Heart right ventricle (tissue), 16 donors: ENCODE measurements at regions not wholly inside any gene's neighbourhood (a gene's known extent, or its start where the extent isn't known, plus 50 kb on each side); places are given as distances from the start of the nearest gene placed in this dataset.

Source experiments
- ATAC-seq, 8 donors: fragments of 200-7000 bp; cut with Tn5 transposase; one replicate each; pipeline ENCODE4 v1.9.1; 2020; ENCODE audit warnings: mild to moderate bottlenecking in 8 of 8, moderate library complexity in 8 of 8, moderate number of reproducible peaks in 1 of 8
- DNase-seq, 2 donors: peaks; one replicate each; pipeline ENCODE4 v3.0.0-alpha.2; 2020
- H3K27ac ChIP-seq, 10 donors: fragments of 200-600 bp; sonication (generic) in 2 of 10; one replicate each; pipeline versions ENCODE4 v1.5.0 to v1.8.0; 2020 to 2022; ENCODE audit warnings: mild to moderate bottlenecking in 3 of 10
- H3K27me3 ChIP-seq, 7 donors: fragments of 200-600 bp; one replicate each; pipeline ENCODE4 v1.8.0; 2021 to 2022; ENCODE audit warnings: mild to moderate bottlenecking in 2 of 7
- H3K36me3 ChIP-seq, 9 donors: fragments of 200-600 bp; sonication (generic) in 1 of 9; one replicate each; pipeline versions ENCODE4 v1.5.0 to v1.8.0; 2020 to 2022; ENCODE audit warnings: mild to moderate bottlenecking in 2 of 9
- H3K4me1 ChIP-seq, 9 donors: fragments of 200-600 bp; sonication (generic) in 1 of 9; one replicate each; pipeline versions ENCODE4 v1.5.0 to v1.8.0; 2020 to 2022; ENCODE audit warnings: mild to moderate bottlenecking in 4 of 9
- H3K4me3 ChIP-seq, 10 donors: fragments of 200-600 bp; sonication (generic) in 2 of 10; one replicate each; pipeline versions ENCODE4 v1.5.0 to v1.8.0; 2020 to 2022; ENCODE audit warnings: mild to moderate bottlenecking in 7 of 10, moderate library complexity in 2 of 10
- H3K9me3 ChIP-seq, 11 donors: fragments of 200-600 bp in 10 of 11; sonication (generic) in 2 of 11; one replicate each; pipeline versions ENCODE4 v1.5.0 to v1.8.0; 2013 to 2022; ENCODE audit warnings: mild to moderate bottlenecking in 2 of 11, control low read depth in 1 of 11, moderate library complexity in 1 of 11
- CTCF ChIP-seq, 9 donors: fragments of 200-600 bp; sonication (generic) in 2 of 9; IDR thresholded peaks; one replicate each; pipeline versions ENCODE4 v1.5.0 to v1.8.0; 2021 to 2022; ENCODE audit warnings: antibody characterized with exemption in 9 of 9, mild to moderate bottlenecking in 5 of 9, moderate library complexity in 1 of 9
- WGBS, 2 donors: extraction: QIAGEN DNeasy Blood & Tissue Kit; methylation state at CpG; one replicate each; pipeline ENCODE4 v1.1.7; 2013; ENCODE audit warnings: inconsistent platforms in 1 of 2; 5-methylcytosine and 5-hydroxymethylcytosine counted together
- intact Hi-C, 10 donors: fragments of 100-400 bp; cut with DNase I; formaldehyde crosslinking; loops; one replicate each; pipeline versions ENCODE4 v1.11.1 to v1.14.2; 2022
- donor health status: Arrhythmogenic right ventricular cardiomyopathy.
- donor health status: ischemic (EF 13 %, LVEDD 7.1; RV severe dilation, severe dysfunction).
- donor health status: healthy with polysubstance abuse.
- donor health status: DM: no; HTN: yes; CAD: no.
- donor health status: DM: no; HTN: no; CAD: no.
- donor health status: ischemic (EF 25% LVEDD 6.9; RV normal size, moderate dysfunction).
- donor health status: ischemic (EF 25% LVEDD 5.7; RV mildly dilated, moderate dysfunction).
- donor health status: healthy.
- donor health status: DM: yes; HTN: yes; CAD: no.
- donor health status: Ischemic cardiomyopathy.
- donor health status: ischemic (EF 35%, LVEDD 5.7; RV mildly dilated, moderate dysfunction).
- donor health status: nonischemic (EF 11% LVEDD 7.7; RV severe dilation, severe dysfunction).
- donor health status: DM: yes; HTN: yes; CAD: no.
- donor health status: PGD.
- donor health status: ischemic (EF 29% LVEDD 5.4; RV normal size, mild dysfunction).
- donor health status: nonischemic (EF 23%, LVEDD 6.1; RV moderate dilation, normal function).

GRCh38 chr1:224498574-224499170, 64.1 kb upstream of the WDR26 start:
- Histone ChIP-seq H3K27ac (peak overlapping the region in 9 of 10 donors; percentile 24 to 87 (median 67)), H3K4me3 (no peak overlapping the region), H3K9me3 (peaks cover 0 to 10% (median 0%) of the 10 kb centered on the region in 11 donors), H3K36me3 (no peaks in the 10 kb centered on the region), H3K27me3 (no peaks in the 10 kb centered on the region), H3K4me1 (peaks cover 19 to 56% (median 40%) of the 10 kb centered on the region in 9 donors)
- ATAC-seq (peak in 1 of 8 donors; percentile 12), DNase-seq (peak; percentile 11 to 15)
- 53% methylated on average over 12 of the region's 12 CpGs for WGBS, 2 donors
- no peak for TF ChIP-seq CTCF (IDR thresholded peaks at IDR 0.05)
- intact Hi-C loops = no loop called here

- Histone ChIP-seq H3K4me3 (no peak overlapping the region), H3K27me3 (no peaks in the 10 kb centered on the region), H3K27ac (peak overlapping the region in 7 of 10 donors; percentile 27 to 87 (median 77)), H3K36me3 (no peaks in the 10 kb centered on the region), H3K9me3 (peaks cover 0 to 10% (median 0%) of the 10 kb centered on the region in 11 donors), H3K4me1 (peaks cover 24 to 61% (median 46%) of the 10 kb centered on the region in 9 donors)
- WGBS, 2 donors = 61 to 69% methylated on average over 2 of the region's 2 CpGs
- ATAC-seq (no peak), DNase-seq (no peak)
- no peak for TF ChIP-seq CTCF (IDR thresholded peaks at IDR 0.05)
- intact Hi-C loops = no loop called here
Measured at GRCh38 chr1:224499204-224499603, 64.6 kb upstream of the WDR26 start.

- no peak for TF ChIP-seq CTCF (IDR thresholded peaks at IDR 0.05)
- ATAC-seq (no peak), DNase-seq (no peak)
- intact Hi-C loops = no loop called here
- Histone ChIP-seq H3K27ac (no peak overlapping the region), H3K4me3 (no peak overlapping the region), H3K4me1 (peaks cover 28 to 62% (median 54%) of the 10 kb centered on the region in 9 donors), H3K27me3 (no peaks in the 10 kb centered on the region), H3K9me3 (peaks cover 0 to 10% (median 0%) of the 10 kb centered on the region in 11 donors), H3K36me3 (no peaks in the 10 kb centered on the region)
- WGBS, 2 donors = 85 to 88% methylated on average over 4 of the region's 4 CpGs
Measured at GRCh38 chr1:224500796-224501195, 66.2 kb upstream of the WDR26 start.

- intact Hi-C loops = no loop called here
- H3K27me3 ChIP-seq = no peaks in the 10 kb centered on the region
- no peaks in the 10 kb centered on the region for H3K36me3 ChIP-seq
- DNase-seq = no peak
- no peak overlapping the region for H3K4me3 ChIP-seq
- ATAC-seq = no peak
- peak overlapping the region in 3 of 10 donors; percentile 65 to 81 (median 75) for H3K27ac ChIP-seq
- H3K9me3 ChIP-seq = peaks cover 0 to 6% (median 0%) of the 10 kb centered on the region in 11 donors
- no peak for TF ChIP-seq CTCF (IDR thresholded peaks at IDR 0.05)
- H3K4me1 ChIP-seq = peaks cover 28 to 71% (median 54%) of the 10 kb centered on the region in 9 donors
- WGBS, 2 donors = 95 to 96% methylated on average over 4 of the region's 4 CpGs
Measured at GRCh38 chr1:224501836-224502235, 67.2 kb upstream of the WDR26 start.
